ENCODE measurements at regions not wholly inside any gene's neighbourhood (a gene's known extent, or its start where the extent isn't known, plus 50 kb on each side); places are given as distances from the start of the nearest gene placed in this dataset.
"Not testable (repeated sequence)": the region's sequence is repeated elsewhere in the genome, so short reads cannot be mapped to it uniquely, and the experiment has no call there.

- TF ChIP-seq POLR2A, CTCF, EP300 (IDR thresholded peaks at IDR 0.05): not testable (repeated sequence)
These were observed 54.3 kb upstream of the GRIA3 start for GRCh38 chrX:123129805-123130204.
